ENCODE measurements at regions not wholly inside any gene's neighbourhood (a gene's known extent, or its start where the extent isn't known, plus 50 kb on each side); places are given as distances from the start of the nearest gene placed in this dataset.

DNA sequence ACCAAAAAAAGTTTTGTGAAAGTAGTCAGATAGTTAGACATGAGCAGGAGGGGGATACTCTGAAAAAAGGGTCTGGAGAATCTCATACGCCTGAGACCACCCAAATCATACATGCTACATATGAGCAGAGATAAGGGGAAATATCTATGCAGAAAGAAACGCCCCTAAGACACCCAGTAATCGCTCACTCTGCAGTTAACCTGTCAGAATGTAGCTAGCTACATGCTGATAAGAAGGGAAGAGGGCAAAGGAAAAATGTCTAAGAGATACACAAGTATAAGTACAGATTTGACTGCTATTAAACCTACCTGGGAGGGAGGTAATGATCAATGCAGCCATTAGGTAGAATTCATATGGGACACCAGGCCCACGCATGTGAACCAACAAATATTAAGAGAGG lies 1159.5 kb upstream of the PCDH10 start:
- ATAC-seq = no peak
- no peak for TF ChIP-seq CTCF (IDR thresholded peaks at IDR 0.05)
- TF ChIP-seq POLR2A (IDR thresholded peaks at IDR 0.05) = no peak

DNA sequence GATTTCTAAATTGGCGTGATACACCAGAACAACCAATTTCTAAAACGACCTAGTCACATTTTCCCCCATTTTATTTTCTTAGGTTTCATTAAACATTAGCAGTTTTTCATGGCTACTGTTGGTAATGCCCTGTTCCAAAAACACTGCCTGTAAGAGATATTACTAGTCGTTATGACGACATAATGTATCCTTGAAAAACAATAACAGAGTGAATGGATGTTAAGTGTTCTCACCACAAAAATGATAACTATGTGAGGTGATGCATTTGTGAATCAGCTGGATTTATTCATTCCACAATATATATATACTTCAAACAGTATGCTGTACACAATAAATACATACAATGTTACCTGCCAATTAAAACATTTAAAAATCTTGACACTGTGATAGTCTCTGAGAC lies 1147.6 kb upstream of the PCDH10 start:
- intact Hi-C loops (cut with DNase I) = no loop called here
- DNase-seq (no peak), ATAC-seq (no peak)
- no peak overlapping the region for H3K4me3 ChIP-seq
- no peak overlapping the region for H3K27ac ChIP-seq
- WGBS (ENCODE audit: insufficient coverage, low coverage, low lambda C conversion rate, missing lambda C conversion rate) = 33% methylated on average over 4 of the region's 4 CpGs
- no peaks in the 10 kb centered on the region for H3K27me3 ChIP-seq
- TF ChIP-seq POLR2A (IDR thresholded peaks at IDR 0.05) = no peak
- no peak for TF ChIP-seq CTCF (IDR thresholded peaks at IDR 0.05)
- H3K9me3 ChIP-seq = no peaks in the 10 kb centered on the region
- no peaks in the 10 kb centered on the region for H3K4me1 ChIP-seq
- no peaks in the 10 kb centered on the region for H3K36me3 ChIP-seq

More for the DNA sequence above, 1159.5 kb upstream of the PCDH10 start:
- no peak overlapping the region for H3K27ac ChIP-seq
- 28% methylated on average over 4 of the region's 4 CpGs for WGBS (ENCODE audit: insufficient coverage, low coverage, low lambda C conversion rate, missing lambda C conversion rate)
- no peaks in the 10 kb centered on the region for H3K27me3 ChIP-seq
- H3K4me1 ChIP-seq = no peaks in the 10 kb centered on the region
- intact Hi-C loops (cut with DNase I) = no loop called here
- no peaks in the 10 kb centered on the region for H3K9me3 ChIP-seq
- DNase-seq = no peak
- H3K4me3 ChIP-seq = no peak overlapping the region
- H3K36me3 ChIP-seq = no peaks in the 10 kb centered on the region

- no peak for ATAC-seq
- intact Hi-C loops (cut with DNase I) = no loop called here
- H3K4me3 ChIP-seq = no peak overlapping the region
- WGBS (ENCODE audit: insufficient coverage, low coverage, low lambda C conversion rate, missing lambda C conversion rate) = 52% methylated on average over 2 of the region's 2 CpGs
- no peak overlapping the region for H3K27ac ChIP-seq
- TF ChIP-seq CTCF (IDR thresholded peaks at IDR 0.05) (no peak), POLR2A (IDR thresholded peaks at IDR 0.05) (no peak)
- H3K9me3 ChIP-seq = no peaks in the 10 kb centered on the region
- H3K36me3 ChIP-seq = no peaks in the 10 kb centered on the region
- H3K4me1 ChIP-seq = no peaks in the 10 kb centered on the region
- no peaks in the 10 kb centered on the region for H3K27me3 ChIP-seq
- DNase-seq = no peak
Observed at GRCh38 chr4:132003593-132003992, 1145.5 kb upstream of the PCDH10 start.

- TF ChIP-seq POLR2A (IDR thresholded peaks at IDR 0.05) = no peak
- TF ChIP-seq CTCF (IDR thresholded peaks at IDR 0.05) = no peak
- H3K36me3 ChIP-seq = no peaks in the 10 kb centered on the region
- ATAC-seq = no peak
- no peak for DNase-seq
- H3K27me3 ChIP-seq = no peaks in the 10 kb centered on the region
- no peak overlapping the region for H3K4me3 ChIP-seq
- H3K9me3 ChIP-seq = no peaks in the 10 kb centered on the region
- H3K4me1 ChIP-seq = no peaks in the 10 kb centered on the region
- H3K27ac ChIP-seq = no peak overlapping the region
- intact Hi-C loops (cut with DNase I) = no loop called here
Observed at GRCh38 chr4:132015321-132015720, 1133.8 kb upstream of the PCDH10 start.

- intact Hi-C loops (cut with DNase I) = no loop called here
- H3K27me3 ChIP-seq = no peaks in the 10 kb centered on the region
- no peaks in the 10 kb centered on the region for H3K36me3 ChIP-seq
- ATAC-seq = no peak
- TF ChIP-seq POLR2A (IDR thresholded peaks at IDR 0.05) (no peak), CTCF (IDR thresholded peaks at IDR 0.05) (no peak)
- H3K4me1 ChIP-seq = no peaks in the 10 kb centered on the region
- WGBS (ENCODE audit: insufficient coverage, low coverage, low lambda C conversion rate, missing lambda C conversion rate) = 67% methylated on average over 2 of the region's 2 CpGs
- DNase-seq = no peak
- no peak overlapping the region for H3K27ac ChIP-seq
- H3K9me3 ChIP-seq = no peaks in the 10 kb centered on the region
- no peak overlapping the region for H3K4me3 ChIP-seq
Observed at GRCh38 chr4:132016703-132017350, 1132.3 kb upstream of the PCDH10 start.

All from right lobe of liver (tissue), 6 donors.